Heart right ventricle (tissue), 16 donors: ENCODE measurements at regions not wholly inside any gene's neighbourhood (a gene's known extent, or its start where the extent isn't known, plus 50 kb on each side); places are given as distances from the start of the nearest gene placed in this dataset.

ENCODE experiments used
- ATAC-seq, 8 donors: fragments of 200-7000 bp; cut with Tn5 transposase; one replicate each; pipeline ENCODE4 v1.9.1; 2020; ENCODE audit warnings: mild to moderate bottlenecking in 8 of 8, moderate library complexity in 8 of 8, moderate number of reproducible peaks in 1 of 8
- DNase-seq, 2 donors: peaks; one replicate each; pipeline ENCODE4 v3.0.0-alpha.2; 2020
- H3K27ac ChIP-seq, 10 donors: fragments of 200-600 bp; sonication (generic) in 2 of 10; one replicate each; pipeline versions ENCODE4 v1.5.0 to v1.8.0; 2020 to 2022; ENCODE audit warnings: mild to moderate bottlenecking in 3 of 10
- H3K27me3 ChIP-seq, 7 donors: fragments of 200-600 bp; one replicate each; pipeline ENCODE4 v1.8.0; 2021 to 2022; ENCODE audit warnings: mild to moderate bottlenecking in 2 of 7
- H3K36me3 ChIP-seq, 9 donors: fragments of 200-600 bp; sonication (generic) in 1 of 9; one replicate each; pipeline versions ENCODE4 v1.5.0 to v1.8.0; 2020 to 2022; ENCODE audit warnings: mild to moderate bottlenecking in 2 of 9
- H3K4me1 ChIP-seq, 9 donors: fragments of 200-600 bp; sonication (generic) in 1 of 9; one replicate each; pipeline versions ENCODE4 v1.5.0 to v1.8.0; 2020 to 2022; ENCODE audit warnings: mild to moderate bottlenecking in 4 of 9
- H3K4me3 ChIP-seq, 10 donors: fragments of 200-600 bp; sonication (generic) in 2 of 10; one replicate each; pipeline versions ENCODE4 v1.5.0 to v1.8.0; 2020 to 2022; ENCODE audit warnings: mild to moderate bottlenecking in 7 of 10, moderate library complexity in 2 of 10
- H3K9me3 ChIP-seq, 11 donors: fragments of 200-600 bp in 10 of 11; sonication (generic) in 2 of 11; one replicate each; pipeline versions ENCODE4 v1.5.0 to v1.8.0; 2013 to 2022; ENCODE audit warnings: mild to moderate bottlenecking in 2 of 11, control low read depth in 1 of 11, moderate library complexity in 1 of 11
- WGBS, 2 donors: extraction: QIAGEN DNeasy Blood & Tissue Kit; methylation state at CpG; one replicate each; pipeline ENCODE4 v1.1.7; 2013; ENCODE audit warnings: inconsistent platforms in 1 of 2; 5-methylcytosine and 5-hydroxymethylcytosine counted together
- intact Hi-C, 10 donors: fragments of 100-400 bp; cut with DNase I; formaldehyde crosslinking; loops; one replicate each; pipeline versions ENCODE4 v1.11.1 to v1.14.2; 2022
- TF ChIP-seq, protein P1 (sequence below), 9 donors: fragments of 200-600 bp; sonication (generic) in 2 of 9; IDR thresholded peaks; one replicate each; pipeline versions ENCODE4 v1.5.0 to v1.8.0; 2021 to 2022; ENCODE audit warnings: antibody characterized with exemption in 9 of 9, mild to moderate bottlenecking in 5 of 9, moderate library complexity in 1 of 9
- donor health status: Arrhythmogenic right ventricular cardiomyopathy.
- donor health status: ischemic (EF 13 %, LVEDD 7.1; RV severe dilation, severe dysfunction).
- donor health status: healthy with polysubstance abuse.
- donor health status: DM: no; HTN: yes; CAD: no.
- donor health status: DM: no; HTN: no; CAD: no.
- donor health status: ischemic (EF 25% LVEDD 6.9; RV normal size, moderate dysfunction).
- donor health status: ischemic (EF 25% LVEDD 5.7; RV mildly dilated, moderate dysfunction).
- donor health status: healthy.
- donor health status: DM: yes; HTN: yes; CAD: no.
- donor health status: Ischemic cardiomyopathy.
- donor health status: ischemic (EF 35%, LVEDD 5.7; RV mildly dilated, moderate dysfunction).
- donor health status: nonischemic (EF 11% LVEDD 7.7; RV severe dilation, severe dysfunction).
- donor health status: DM: yes; HTN: yes; CAD: no.
- donor health status: PGD.
- donor health status: ischemic (EF 29% LVEDD 5.4; RV normal size, mild dysfunction).
- donor health status: nonischemic (EF 23%, LVEDD 6.1; RV moderate dilation, normal function).

DNA sequence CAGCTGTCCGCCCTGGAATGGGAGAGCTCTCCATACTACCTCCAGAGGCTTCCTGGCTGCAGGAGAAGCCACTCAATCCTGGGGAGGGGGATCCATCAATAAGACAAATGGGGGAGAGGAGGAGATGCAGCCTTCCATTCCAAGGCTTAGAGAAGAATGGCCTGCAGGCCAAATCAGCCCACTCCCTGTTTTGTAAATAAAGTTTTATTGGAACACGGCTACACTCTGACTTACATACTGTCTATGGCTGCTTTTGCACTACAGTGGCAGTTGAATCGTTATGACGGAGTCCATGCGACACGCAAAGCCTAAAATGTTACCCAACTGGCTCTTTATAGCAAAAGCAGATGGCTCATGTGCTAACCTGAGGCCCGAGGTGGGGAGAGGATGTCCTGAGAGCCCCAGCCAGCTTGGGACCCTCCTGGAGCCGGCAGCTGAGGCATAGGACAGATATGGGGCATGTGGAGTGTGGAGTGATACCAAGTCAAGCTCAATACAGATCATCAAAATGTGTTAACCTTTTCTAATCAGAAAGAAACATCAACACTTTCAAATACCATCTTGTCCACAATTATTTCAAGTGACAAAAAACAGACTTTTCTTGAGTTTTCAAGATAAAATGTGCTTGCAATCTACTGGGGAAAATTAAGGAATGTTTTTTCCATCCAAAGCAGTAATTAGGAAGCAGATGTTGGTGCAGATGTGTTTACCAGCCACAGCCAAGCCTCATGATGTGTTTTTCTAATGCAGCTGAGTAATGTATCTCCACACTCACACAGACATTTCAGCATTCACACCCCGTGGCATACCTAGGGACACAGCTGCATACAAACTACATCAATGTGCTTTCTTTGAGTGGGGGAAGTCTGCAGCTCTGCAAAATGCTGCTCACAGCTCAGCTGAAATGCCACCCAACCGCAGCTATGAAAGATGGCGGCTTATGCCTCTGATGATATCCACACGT, 181.6 kb downstream of the SHANK2 start:
- ATAC-seq (no peak), DNase-seq (no peak)
- intact Hi-C loops = no loop called here
- Histone ChIP-seq H3K4me1 (no peaks in the 10 kb centered on the region), H3K4me3 (no peak overlapping the region), H3K36me3 (no peaks in the 10 kb centered on the region), H3K27ac (no peak overlapping the region), H3K9me3 (no peaks in the 10 kb centered on the region), H3K27me3 (peaks cover 0 to 19% (median 5%) of the 10 kb centered on the region in 7 donors)
- WGBS, 2 donors = 74 to 79% methylated on average over 12 of the region's 12 CpGs
- TF ChIP-seq, protein P1, sequence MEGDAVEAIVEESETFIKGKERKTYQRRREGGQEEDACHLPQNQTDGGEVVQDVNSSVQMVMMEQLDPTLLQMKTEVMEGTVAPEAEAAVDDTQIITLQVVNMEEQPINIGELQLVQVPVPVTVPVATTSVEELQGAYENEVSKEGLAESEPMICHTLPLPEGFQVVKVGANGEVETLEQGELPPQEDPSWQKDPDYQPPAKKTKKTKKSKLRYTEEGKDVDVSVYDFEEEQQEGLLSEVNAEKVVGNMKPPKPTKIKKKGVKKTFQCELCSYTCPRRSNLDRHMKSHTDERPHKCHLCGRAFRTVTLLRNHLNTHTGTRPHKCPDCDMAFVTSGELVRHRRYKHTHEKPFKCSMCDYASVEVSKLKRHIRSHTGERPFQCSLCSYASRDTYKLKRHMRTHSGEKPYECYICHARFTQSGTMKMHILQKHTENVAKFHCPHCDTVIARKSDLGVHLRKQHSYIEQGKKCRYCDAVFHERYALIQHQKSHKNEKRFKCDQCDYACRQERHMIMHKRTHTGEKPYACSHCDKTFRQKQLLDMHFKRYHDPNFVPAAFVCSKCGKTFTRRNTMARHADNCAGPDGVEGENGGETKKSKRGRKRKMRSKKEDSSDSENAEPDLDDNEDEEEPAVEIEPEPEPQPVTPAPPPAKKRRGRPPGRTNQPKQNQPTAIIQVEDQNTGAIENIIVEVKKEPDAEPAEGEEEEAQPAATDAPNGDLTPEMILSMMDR (IDR thresholded peaks at IDR 0.05) = no peak

DNA sequence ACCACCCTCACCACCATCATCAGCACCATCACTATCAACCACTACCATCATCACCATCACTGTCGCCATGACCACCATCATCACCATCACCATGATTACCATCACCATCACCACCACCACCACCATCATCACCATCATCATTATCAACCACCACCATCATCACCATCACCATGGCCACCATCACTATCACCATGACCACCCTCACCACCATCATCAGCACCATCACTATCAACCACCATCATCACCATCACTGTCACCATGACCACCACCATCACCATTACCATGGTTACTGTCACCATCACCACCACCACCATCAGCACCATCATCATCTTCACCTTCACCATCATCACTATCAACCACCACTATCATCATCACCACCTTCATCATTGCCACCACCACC, 183.4 kb downstream of the SHANK2 start:
- no peak for ATAC-seq
- H3K27me3 ChIP-seq = peaks cover 0 to 20% (median 11%) of the 10 kb centered on the region in 7 donors
- H3K4me1 ChIP-seq = no peaks in the 10 kb centered on the region
- H3K27ac ChIP-seq = no peak overlapping the region
- intact Hi-C loops = no loop called here
- H3K9me3 ChIP-seq = no peaks in the 10 kb centered on the region
- no peak for DNase-seq
- TF ChIP-seq, protein P1 (IDR thresholded peaks at IDR 0.05) = no peak
- WGBS, 2 donors = 98 to 100% methylated on average over 1 of the region's 1 CpG
- no peaks in the 10 kb centered on the region for H3K36me3 ChIP-seq
- H3K4me3 ChIP-seq = no peak overlapping the region

DNA sequence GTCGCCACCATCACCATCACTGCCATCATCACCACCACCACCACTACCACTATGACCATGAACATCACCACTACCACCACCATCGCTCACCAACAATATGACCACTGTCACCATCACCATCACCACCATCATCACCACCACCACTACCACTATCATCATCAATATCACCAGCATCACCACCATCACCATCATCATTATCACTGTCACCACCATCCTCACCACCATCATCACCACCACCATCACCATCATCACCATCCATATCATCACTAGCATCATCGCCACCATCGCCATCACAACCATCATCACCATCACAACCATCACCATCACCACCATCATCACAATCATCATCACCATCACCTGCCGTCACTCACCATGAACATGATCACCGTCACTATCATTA, 184.6 kb downstream of the SHANK2 start:
- no peaks in the 10 kb centered on the region for H3K9me3 ChIP-seq
- H3K4me3 ChIP-seq = no peak overlapping the region
- intact Hi-C loops = no loop called here
- TF ChIP-seq, protein P1 (IDR thresholded peaks at IDR 0.05) = no peak
- no peaks in the 10 kb centered on the region for H3K36me3 ChIP-seq
- ATAC-seq (no peak), DNase-seq (no peak)
- no peaks in the 10 kb centered on the region for H3K4me1 ChIP-seq
- H3K27ac ChIP-seq = no peak overlapping the region
- WGBS, 2 donors = 96% methylated on average over 6 of the region's 6 CpGs
- peaks cover 0 to 24% (median 21%) of the 10 kb centered on the region in 7 donors for H3K27me3 ChIP-seq

DNA sequence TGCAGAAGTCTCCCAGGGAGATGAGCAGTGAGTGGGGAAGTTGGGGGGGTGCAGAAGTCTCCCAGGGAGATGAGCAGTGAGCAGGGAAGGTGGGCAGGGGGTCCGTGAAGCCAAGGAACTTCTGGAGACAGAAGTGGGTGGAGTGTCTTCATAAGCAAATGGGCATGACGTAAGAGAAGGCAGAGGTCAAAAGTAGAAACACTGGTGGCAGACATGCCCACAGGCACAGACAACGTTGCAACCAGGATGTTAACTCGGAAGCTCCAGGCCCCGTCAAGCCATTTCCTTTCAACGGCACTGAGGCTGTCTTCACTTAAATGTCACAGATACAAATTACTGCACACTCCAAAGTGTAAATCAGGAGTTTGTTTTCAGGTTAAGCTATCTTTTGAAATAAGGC, 186.1 kb downstream of the SHANK2 start:
- H3K4me1 ChIP-seq = no peaks in the 10 kb centered on the region
- DNase-seq (no peak), ATAC-seq (no peak)
- TF ChIP-seq, protein P1 (IDR thresholded peaks at IDR 0.05) = no peak
- whole genome bisulfite sequencing, 2 donors = 22 to 33% methylated on average over 6 of the region's 6 CpGs
- H3K27ac ChIP-seq = no peak overlapping the region
- H3K9me3 ChIP-seq = no peaks in the 10 kb centered on the region
- H3K4me3 ChIP-seq = no peak overlapping the region
- H3K36me3 ChIP-seq = no peaks in the 10 kb centered on the region
- intact Hi-C loops = no loop called here
- H3K27me3 ChIP-seq = peaks cover 0 to 38% (median 35%) of the 10 kb centered on the region in 7 donors
